Esophagus squamous epithelium (tissue), 4 donors: ENCODE measurements at regions not wholly inside any gene's neighbourhood (a gene's known extent, or its start where the extent isn't known, plus 50 kb on each side); places are given as distances from the start of the nearest gene placed in this dataset.

Source experiments
- POLR2A ChIP-seq, 4 donors: fragments of 450-650 bp; IDR thresholded peaks; one replicate each; pipeline ENCODE4 v1.6.1; 2017; ENCODE audit warnings: antibody characterized with exemption in 4 of 4, mild to moderate bottlenecking in 4 of 4, moderate library complexity in 3 of 4
- TF ChIP-seq, protein P1 (sequence below), 6 experiments: fragments of 450-650 bp in 4 of 6; fragments of 200-600 bp in 2 of 6; sonication (generic) in 2 of 6; IDR thresholded peaks; one replicate each; pipeline ENCODE4 v1.5.1; 2016 to 2019; ENCODE audit warnings: antibody characterized with exemption in 6 of 6, mild to moderate bottlenecking in 4 of 6, moderate library complexity in 4 of 6

DNA sequence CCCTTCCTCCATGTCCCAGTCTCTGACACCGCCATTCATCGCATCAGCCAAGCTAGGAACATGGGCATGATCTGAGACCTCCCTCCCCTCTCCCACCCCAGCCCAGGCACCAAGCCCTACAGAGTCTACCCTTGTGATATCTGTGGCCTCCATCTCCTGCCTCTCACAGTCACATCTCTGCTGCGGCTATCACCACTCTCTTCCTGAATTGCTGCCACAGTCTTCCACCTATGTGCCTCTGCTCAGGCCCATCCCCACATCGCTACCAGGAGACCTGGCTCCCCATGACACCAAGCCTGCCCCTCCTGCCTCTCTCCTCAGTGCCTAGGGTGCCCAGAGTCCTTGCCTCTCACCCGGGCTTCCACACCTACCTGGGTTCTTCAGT lies 82.7 kb upstream of the BCAR3 start:
- TF ChIP-seq, protein P1, sequence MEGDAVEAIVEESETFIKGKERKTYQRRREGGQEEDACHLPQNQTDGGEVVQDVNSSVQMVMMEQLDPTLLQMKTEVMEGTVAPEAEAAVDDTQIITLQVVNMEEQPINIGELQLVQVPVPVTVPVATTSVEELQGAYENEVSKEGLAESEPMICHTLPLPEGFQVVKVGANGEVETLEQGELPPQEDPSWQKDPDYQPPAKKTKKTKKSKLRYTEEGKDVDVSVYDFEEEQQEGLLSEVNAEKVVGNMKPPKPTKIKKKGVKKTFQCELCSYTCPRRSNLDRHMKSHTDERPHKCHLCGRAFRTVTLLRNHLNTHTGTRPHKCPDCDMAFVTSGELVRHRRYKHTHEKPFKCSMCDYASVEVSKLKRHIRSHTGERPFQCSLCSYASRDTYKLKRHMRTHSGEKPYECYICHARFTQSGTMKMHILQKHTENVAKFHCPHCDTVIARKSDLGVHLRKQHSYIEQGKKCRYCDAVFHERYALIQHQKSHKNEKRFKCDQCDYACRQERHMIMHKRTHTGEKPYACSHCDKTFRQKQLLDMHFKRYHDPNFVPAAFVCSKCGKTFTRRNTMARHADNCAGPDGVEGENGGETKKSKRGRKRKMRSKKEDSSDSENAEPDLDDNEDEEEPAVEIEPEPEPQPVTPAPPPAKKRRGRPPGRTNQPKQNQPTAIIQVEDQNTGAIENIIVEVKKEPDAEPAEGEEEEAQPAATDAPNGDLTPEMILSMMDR (IDR thresholded peaks at IDR 0.05) = no peak
- TF ChIP-seq POLR2A (IDR thresholded peaks at IDR 0.05) = no peak
